IPS-NIHi7 (cell line): ENCODE measurements at regions not wholly inside any gene's neighbourhood (a gene's known extent, or its start where the extent isn't known, plus 50 kb on each side); places are given as distances from the start of the nearest gene placed in this dataset.

Experiments used
- DNase-seq: peaks from one replicate; pipeline ENCODE4 v3.0.0; 2012; ENCODE audit warnings: mixed read lengths; ENCODE audit errors: extremely low spot score

- DNase-seq = no peak
Observed at GRCh38 chr11:45036733-45037132, 86.0 kb upstream of the TP53I11 start.

DNA sequence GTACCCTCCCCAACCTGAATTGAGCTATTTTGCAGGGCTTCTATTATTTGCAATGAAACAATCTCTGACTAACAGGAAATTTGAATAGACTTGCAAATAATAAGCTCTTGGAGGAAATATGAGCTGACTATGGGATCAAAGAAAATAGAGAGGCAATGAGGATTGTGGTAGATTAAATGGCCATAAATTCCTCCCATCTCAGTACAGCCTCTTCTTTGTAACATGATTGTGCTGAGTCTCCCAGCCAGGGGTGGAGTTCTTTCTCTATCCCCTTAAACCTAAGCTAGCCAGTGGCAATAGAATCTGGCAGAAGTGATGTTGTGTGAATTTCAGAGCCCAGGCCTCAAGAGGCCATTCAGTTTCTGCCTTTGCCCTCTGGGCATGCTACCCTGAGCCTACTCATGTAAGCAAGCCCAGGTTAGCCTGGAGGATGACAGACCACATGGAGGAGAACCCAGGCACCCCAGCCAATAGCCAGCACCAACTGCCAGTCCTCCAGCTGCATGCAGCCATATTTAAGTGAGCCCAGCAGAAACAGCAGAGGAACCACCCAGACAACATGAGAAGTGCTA lies 86.8 kb upstream of the TP53I11 start:
- DNase-seq = no peak

GRCh38 chr11:45038923-45039322 lies 88.2 kb upstream of the TP53I11 start:
- DNase-seq = no peak

- no peak for DNase-seq
Observed at GRCh38 chr11:45041596-45041995, 90.9 kb upstream of the TP53I11 start.

DNA sequence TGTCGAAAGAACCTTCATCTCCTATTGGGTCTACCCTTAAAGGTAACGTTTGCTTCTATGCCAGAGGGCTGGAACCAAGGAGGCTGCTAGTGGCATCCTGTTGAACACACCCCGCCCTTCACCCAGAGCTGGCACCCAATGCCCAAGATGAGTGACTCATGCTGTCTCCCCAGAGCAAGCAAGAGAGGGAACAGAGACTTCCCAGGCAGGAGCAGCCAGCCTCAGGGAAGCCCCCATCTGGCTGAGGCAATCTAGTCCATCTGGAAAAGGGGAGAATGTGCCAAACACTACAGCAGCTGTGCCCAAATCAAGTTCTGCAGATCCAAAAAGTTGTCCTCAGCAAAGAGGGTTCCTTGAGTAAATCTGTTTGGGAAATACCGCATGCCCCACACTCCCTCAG lies 91.9 kb upstream of the TP53I11 start:
- DNase-seq = no peak

DNA sequence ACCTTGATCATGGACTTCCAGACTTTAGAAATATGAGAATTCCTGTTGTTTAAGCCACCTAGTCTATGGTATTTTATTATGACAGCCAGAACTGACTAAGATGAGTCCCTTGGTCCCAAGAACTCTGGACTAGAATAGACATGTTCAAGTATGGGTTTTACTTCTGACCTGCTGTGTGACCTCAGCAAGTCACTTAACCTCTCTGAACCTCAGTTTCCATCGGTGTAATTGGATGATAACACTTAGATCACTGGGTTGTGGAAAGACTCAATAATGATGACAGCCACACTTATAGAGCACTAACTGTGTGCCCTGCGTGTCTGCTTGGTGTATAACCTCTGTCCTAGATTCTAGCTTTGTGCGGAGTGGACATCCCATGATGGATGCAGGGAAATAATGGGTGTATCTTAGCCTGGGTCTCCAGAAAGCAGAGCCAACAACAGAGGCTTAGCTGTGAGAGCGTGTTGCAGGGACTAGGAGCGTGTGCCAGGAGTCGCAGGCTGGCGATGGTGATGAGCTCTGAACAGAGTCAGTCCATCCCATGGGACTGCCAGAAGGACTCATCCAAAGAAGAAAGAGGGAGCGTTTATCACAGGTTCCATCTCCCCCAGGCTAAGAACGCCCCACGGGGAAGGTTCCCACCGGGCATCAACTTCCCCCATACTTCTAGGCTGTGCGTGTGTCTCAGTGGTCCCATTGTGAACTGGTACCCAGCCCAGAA lies 93.2 kb upstream of the TP53I11 start:
- no peak for DNase-seq

DNA sequence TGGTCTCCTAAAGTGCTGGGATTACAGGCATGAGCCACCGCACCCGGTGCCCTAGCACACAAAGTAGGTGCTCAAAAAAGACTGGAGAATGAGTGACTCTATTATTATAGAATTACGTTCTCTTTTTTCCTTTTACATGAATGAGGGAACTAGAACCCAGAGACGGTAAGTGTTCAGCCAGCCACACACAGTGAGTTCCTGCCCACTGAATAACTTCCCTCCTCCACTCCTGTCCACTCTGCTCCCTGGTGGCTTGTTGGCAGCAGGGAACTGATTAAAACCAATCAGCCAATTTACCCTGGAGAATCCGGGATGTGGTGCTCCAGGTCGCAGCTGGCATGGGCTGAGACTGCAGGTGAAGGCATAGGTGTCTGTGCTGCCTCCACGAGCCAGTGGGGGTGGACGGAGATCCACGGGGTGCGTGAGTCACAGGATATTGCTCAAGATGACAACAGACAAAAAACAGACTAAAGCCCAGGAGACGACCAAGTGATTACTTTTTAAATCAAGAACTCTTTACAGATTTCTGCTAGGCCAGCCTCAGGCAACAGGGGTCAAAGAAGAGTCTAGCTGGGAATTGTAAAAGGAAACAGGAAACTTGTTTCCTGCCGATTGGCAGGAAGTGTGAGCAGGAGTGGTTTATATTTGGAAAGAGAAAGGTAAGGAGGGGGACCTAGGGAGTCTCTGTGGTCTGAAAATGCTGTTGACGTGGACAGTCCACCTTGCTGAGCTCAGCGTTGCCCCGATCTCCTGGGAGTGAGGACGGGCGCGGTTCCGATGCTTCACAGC lies 95.2 kb upstream of the TP53I11 start:
- DNase-seq = peak; percentile 29

- DNase-seq = no peak
Observed at GRCh38 chr11:45048313-45048841, 97.7 kb upstream of the TP53I11 start.

DNA sequence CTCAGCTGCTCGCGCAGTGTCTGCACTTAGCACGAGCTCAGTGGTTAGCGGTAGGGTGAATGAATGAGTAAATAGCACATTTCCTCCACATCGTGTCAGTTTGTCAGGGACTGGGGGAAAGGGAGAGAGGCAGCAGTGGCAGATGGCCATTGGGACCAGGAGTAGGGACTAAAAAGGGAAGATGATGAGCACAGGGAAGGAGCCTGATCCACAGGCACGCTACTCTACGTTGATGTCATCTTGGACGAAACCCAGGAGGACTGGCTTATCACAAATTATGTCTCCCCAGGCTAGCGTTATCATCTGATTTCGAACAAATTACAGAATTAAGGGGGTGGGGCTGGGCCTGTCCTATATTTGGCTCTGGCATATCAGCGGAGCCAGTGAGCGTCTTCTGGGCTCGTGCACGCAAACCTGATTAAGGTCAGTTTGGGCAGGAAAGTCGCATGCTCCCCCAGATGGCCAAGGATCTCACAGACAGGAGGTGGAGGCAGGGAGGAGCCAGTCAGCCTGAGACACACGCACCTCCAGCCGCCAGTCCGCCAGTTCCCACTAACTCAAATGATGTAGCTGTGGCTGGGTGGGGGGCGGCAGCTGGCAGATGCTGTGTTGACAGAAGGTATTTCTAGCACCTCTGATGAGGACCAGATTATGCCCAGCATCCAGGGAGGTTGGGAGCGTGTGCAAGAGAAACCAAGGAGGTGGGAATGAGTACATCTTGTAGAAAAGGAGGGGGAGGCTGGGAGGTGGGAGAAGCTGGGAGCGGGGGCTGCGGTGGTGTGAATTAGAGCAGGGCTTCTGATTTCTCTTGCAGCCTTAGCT lies 97.4 kb upstream of the PRDM11 start:
- no peak for DNase-seq

GRCh38 chr11:45050111-45050510 lies 96.3 kb upstream of the PRDM11 start:
- DNase-seq = no peak

GRCh38 chr11:45051621-45052020 lies 94.8 kb upstream of the PRDM11 start:
- no peak for DNase-seq

DNA sequence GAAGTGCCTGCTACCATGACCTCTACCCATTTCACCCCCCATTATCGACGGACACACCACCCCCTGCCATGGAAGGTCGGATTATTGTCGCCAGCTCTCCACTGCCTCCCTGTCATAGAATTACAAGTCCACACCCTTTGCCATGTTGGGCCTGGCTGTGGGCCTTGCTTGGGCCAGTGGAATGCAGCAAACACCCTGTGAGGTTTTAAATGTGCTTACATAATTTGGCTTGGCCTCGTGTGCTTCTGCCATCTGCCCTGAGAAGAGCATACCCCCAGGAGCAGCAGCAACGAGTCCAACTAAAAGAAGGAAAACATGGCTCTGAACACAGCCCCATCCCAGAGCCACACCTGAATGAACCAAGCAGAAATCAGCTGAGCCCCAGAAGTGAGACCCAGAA lies 94.1 kb upstream of the PRDM11 start:
- DNase-seq = no peak

GRCh38 chr11:45053736-45054446 lies 92.5 kb upstream of the PRDM11 start:
- no peak for DNase-seq

DNA sequence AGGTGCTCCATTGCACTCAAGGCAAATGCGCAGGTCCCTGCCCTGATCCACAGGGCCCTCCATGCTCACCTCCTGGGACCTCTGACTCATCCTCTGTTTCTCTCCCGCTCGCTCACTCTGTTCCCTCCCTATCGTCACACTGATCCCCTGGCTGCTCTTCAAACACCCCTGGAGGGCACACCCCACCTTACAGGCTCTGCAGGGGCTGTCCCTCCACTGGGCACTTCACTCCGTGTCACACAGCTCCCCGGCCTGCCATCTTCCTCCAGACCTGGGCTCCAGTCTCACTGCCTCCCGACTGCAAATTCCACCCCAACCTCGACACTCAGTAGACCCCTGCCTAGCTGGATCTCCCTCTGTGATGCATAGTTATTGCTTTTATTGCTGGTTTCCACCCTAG lies 91.5 kb upstream of the PRDM11 start:
- no peak for DNase-seq

GRCh38 chr11:45056529-45056928 lies 89.9 kb upstream of the PRDM11 start:
- no peak for DNase-seq

- no peak for DNase-seq
Observed at GRCh38 chr11:45057938-45058646, 88.3 kb upstream of the PRDM11 start.

DNA sequence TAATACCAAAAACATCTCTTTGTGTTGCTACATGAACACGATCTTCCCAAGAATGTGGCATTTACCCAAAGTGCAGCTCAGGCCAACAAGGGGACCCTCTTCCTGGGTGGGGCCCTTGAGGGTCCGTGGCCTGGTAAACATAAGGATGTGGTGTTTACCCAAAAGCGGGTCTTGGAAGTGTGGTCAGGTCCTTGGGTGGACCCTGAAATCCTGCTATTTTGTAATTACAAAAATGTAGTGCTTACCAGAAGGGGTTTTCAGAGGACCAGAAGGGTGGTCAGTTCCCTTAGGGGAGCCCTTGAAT lies 87.8 kb upstream of the PRDM11 start:
- DNase-seq = no peak

DNA sequence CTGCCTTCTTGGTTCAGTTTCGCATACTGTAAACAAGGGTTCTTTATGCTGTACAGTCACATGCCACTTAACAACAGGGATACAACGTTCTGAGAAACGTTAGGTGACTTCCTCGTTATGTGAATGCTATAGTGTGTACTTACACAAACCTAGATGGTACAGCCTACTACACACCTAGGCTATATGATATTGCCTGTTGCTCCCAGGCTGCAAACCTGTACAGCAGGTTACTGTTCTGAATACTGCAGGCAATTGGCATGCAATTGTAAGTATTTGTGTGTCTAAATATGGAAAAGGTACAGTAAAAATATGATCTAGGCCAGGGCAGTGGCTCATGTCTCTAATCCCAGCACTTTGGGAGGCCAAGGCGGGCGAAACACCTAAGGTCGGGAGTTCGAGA lies 85.7 kb upstream of the PRDM11 start:
- DNase-seq = no peak

DNA sequence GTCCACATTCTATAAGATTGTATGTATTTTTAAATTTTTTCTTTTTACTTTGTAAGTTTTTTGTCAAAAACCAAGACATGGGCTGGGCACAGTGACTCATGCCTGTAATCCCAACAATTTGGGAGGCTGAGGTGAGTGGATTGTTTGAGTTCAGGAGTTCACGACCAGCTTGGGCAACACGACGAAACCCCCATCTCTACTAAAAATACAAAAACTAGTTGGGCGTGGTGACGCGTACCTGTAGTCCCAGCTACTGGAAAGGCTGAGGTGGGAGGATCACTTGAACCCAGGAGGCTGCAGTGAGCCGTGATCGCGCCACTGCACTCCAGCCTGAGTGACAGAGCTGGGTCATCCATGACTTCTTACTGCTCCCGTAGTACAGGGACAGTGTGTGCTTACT lies 84.8 kb upstream of the PRDM11 start:
- DNase-seq = no peak

DNA sequence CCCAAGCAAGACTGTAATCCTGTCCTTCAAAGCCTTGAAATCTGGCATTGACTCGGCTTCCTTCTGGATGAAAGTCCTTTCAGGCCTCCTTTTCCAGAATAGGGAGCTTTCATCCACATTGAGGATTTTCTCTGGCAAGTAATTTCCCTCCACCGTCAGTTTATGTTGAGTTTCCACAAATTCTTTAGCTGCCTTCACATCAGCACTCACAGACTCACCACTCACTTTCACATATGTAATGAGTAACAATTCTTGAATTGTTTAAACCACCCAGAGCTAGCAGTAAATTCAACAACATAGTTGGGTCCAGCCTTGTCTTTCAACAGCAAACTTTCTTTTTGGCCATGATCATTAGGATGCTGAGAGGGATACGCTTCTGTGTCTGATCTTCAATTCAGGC lies 84.3 kb upstream of the PRDM11 start:
- DNase-seq = no peak
